ENCODE measurements at regions not wholly inside any gene's neighbourhood (a gene's known extent, or its start where the extent isn't known, plus 50 kb on each side); places are given as distances from the start of the nearest gene placed in this dataset.

DNA sequence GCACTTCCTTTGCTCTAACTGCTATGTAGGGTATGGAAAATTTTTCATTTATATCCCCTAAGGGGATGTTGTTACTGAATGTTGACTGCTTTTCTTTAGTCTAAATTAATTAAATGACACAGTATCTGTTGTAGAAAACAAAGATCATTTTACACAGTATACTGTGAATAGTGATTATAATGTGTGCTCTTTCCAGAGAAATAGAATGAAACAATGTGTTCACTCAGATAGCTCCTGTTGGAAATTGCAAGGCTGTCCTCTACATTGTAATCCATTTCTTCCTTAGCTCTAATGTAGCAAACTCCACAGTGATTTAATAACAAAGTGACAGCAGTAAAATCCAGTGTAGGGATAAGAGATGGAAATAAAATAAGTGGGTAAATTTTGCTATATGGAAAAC, 159.0 kb upstream of the VEPH1 start:
- Histone ChIP-seq H3K27ac (ENCODE audit: extremely low read depth, low read depth, low read length) (no peak overlapping the region), H4K20me1 (replicated peaks; ENCODE audit: control insufficient read depth, insufficient read depth, low read length) (no peaks in the 10 kb centered on the region), H2AFZ (ENCODE audit: low read depth, low read length) (no peak overlapping the region), H3K9me3 (replicated peaks; ENCODE audit: control insufficient read depth, insufficient read depth, low read depth, low read length) (no peaks in the 10 kb centered on the region), H3K4me1 (replicated peaks in 1 of 2; ENCODE audit: control insufficient read depth in 2 of 2, insufficient read depth in 2 of 2, low read length in 2 of 2) (no peaks in the 10 kb centered on the region), H3K36me3 (ENCODE audit: control insufficient read depth, insufficient read depth, low read length) (no peaks in the 10 kb centered on the region), H3K27me3 (ENCODE audit: control insufficient read depth in 2 of 2, insufficient read depth in 2 of 2, low read length in 2 of 2) (no peaks in the 10 kb centered on the region), H3K4me3 (no peak overlapping the region), H3K9me1 (ENCODE audit: control insufficient read depth, insufficient read depth, low read length) (no peaks in the 10 kb centered on the region), H3K79me2 (ENCODE audit: control insufficient read depth, insufficient read depth, low read length) (no peaks in the 10 kb centered on the region), H3K9ac (ENCODE audit: insufficient read depth in 1 of 2, low read depth in 2 of 2, low read length in 2 of 2) (no peak overlapping the region), H3K4me2 (ENCODE audit: insufficient read depth, low read length) (no peak overlapping the region)
- ChIA-PET CTCF (ENCODE audit: low intra/inter-chr PET ratio) (no interaction called here), POLR2A (no interaction called here)
- no TSS peak for BruUV-seq (replicated peaks)
- DNase-seq (ENCODE audit: extremely low read depth in 1 of 4, low spot score in 3 of 4) (no peak), FAIRE-seq (no peak), ATAC-seq (no peak)
- intact Hi-C loops (cut with micrococcal nuclease) (no loop called here), in situ Hi-C loops (cut with MboI) (no loop called here)
- TF ChIP-seq KDM2B (CRISPR knock-in tag; IDR thresholded peaks at IDR 0.05): no peak
- no peak for TF ChIP-seq SMARCC2 (IDR thresholded peaks at IDR 0.05; ENCODE audit: low read depth)
- TF ChIP-seq FIP1L1 (IDR thresholded peaks at IDR 0.05; ENCODE audit: low read depth, low read length, poor library complexity, severe bottlenecking): no peak
- TF ChIP-seq, protein P1, sequence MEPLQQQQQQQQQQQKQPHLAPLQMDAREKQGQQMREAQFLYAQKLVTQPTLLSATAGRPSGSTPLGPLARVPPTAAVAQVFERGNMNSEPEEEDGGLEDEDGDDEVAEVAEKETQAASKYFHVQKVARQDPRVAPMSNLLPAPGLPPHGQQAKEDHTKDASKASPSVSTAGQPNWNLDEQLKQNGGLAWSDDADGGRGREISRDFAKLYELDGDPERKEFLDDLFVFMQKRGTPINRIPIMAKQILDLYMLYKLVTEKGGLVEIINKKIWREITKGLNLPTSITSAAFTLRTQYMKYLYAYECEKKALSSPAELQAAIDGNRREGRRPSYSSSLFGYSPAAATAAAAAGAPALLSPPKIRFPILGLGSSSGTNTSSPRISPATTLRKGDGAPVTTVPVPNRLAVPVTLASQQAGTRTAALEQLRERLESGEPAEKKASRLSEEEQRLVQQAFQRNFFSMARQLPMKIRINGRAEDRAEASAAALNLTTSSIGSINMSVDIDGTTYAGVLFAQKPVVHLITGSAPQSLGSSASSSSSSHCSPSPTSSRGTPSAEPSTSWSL (CRISPR knock-in tag; IDR thresholded peaks at IDR 0.05; ENCODE audit: borderline replicate concordance): no peak
- no peak for TF ChIP-seq ZNF217 (CRISPR knock-in tag; IDR thresholded peaks at IDR 0.05)
- TF ChIP-seq ZNF143 (CRISPR knock-in tag; IDR thresholded peaks at IDR 0.05): no peak

DNA sequence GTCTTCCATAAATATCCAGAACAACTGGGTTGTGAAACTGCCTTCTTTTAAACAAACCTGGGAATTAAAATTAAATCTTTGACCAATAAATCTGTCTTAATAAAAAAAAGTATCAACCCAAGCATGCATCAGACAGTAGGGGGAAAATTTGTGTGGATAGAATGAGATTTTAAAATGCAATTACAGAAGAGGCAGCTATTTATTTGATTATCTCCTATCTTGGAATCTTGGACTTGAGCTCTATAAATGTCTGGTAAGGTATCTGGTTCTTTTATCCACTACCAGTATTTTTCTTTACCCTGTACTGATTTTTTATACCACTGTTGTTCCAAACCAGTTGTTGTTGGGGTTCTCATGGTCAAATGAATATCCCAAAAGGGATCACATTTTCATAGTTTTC, 157.6 kb upstream of the VEPH1 start:
- no peak overlapping the region for H2AFZ ChIP-seq (ENCODE audit: low read depth, low read length)
- TF ChIP-seq ZBTB7A (IDR thresholded peaks at IDR 0.05; ENCODE audit: borderline replicate concordance, control insufficient read depth, low read depth, low read length): no peak
- TF ChIP-seq, protein P2, sequence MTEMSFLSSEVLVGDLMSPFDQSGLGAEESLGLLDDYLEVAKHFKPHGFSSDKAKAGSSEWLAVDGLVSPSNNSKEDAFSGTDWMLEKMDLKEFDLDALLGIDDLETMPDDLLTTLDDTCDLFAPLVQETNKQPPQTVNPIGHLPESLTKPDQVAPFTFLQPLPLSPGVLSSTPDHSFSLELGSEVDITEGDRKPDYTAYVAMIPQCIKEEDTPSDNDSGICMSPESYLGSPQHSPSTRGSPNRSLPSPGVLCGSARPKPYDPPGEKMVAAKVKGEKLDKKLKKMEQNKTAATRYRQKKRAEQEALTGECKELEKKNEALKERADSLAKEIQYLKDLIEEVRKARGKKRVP (CRISPR knock-in tag; IDR thresholded peaks at IDR 0.05): no peak
- no peak for TF ChIP-seq HLTF (IDR thresholded peaks at IDR 0.05)
- no peak for TF ChIP-seq MTA3 (IDR thresholded peaks at IDR 0.05; ENCODE audit: borderline replicate concordance)
- H3K27me3 ChIP-seq (ENCODE audit: control insufficient read depth in 2 of 2, insufficient read depth in 2 of 2, low read length in 2 of 2): no peaks in the 10 kb centered on the region
- no peak overlapping the region for H3K9ac ChIP-seq (ENCODE audit: insufficient read depth in 1 of 2, low read depth in 2 of 2, low read length in 2 of 2)
- intact Hi-C loops (cut with micrococcal nuclease) (no loop called here), in situ Hi-C loops (cut with MboI) (no loop called here)
- FAIRE-seq: no peak
- no peak overlapping the region for H3K4me3 ChIP-seq
- no peaks in the 10 kb centered on the region for H4K20me1 ChIP-seq (replicated peaks; ENCODE audit: control insufficient read depth, insufficient read depth, low read length)
- no peaks in the 10 kb centered on the region for H3K36me3 ChIP-seq (ENCODE audit: control insufficient read depth, insufficient read depth, low read length)
- no peak overlapping the region for H3K4me2 ChIP-seq (ENCODE audit: insufficient read depth, low read length)
- H3K9me3 ChIP-seq (replicated peaks; ENCODE audit: control insufficient read depth, insufficient read depth, low read depth, low read length): no peaks in the 10 kb centered on the region
- no peak for DNase-seq (ENCODE audit: extremely low read depth in 1 of 4, low spot score in 3 of 4)
- POLR2A ChIA-PET: no interaction called here
- no peak for ATAC-seq
- no peaks in the 10 kb centered on the region for H3K9me1 ChIP-seq (ENCODE audit: control insufficient read depth, insufficient read depth, low read length)
- no peaks in the 10 kb centered on the region for H3K79me2 ChIP-seq (ENCODE audit: control insufficient read depth, insufficient read depth, low read length)
- H3K4me1 ChIP-seq (replicated peaks in 1 of 2; ENCODE audit: control insufficient read depth in 2 of 2, insufficient read depth in 2 of 2, low read length in 2 of 2): no peaks in the 10 kb centered on the region
- H3K27ac ChIP-seq (ENCODE audit: extremely low read depth, low read depth, low read length): no peak overlapping the region
- BruUV-seq (replicated peaks): no TSS peak
- CTCF ChIA-PET (ENCODE audit: low intra/inter-chr PET ratio): no interaction called here
